Sigmoid colon (tissue), 4 donors: ENCODE measurements at regions not wholly inside any gene's neighbourhood (a gene's known extent, or its start where the extent isn't known, plus 50 kb on each side); places are given as distances from the start of the nearest gene placed in this dataset.

Experiments used
- CTCF ChIP-seq, 4 experiments: fragments of 450-650 bp in 3 of 4; fragments of 200-600 bp in 1 of 4; IDR thresholded peaks; one replicate each; pipeline ENCODE4 v1.5.1; 2016 to 2019; ENCODE audit warnings: antibody characterized with exemption in 4 of 4, mild to moderate bottlenecking in 3 of 4, moderate library complexity in 2 of 4
- POLR2AphosphoS5 ChIP-seq, 4 donors: sonication (generic); formaldehyde crosslinking; IDR thresholded peaks; one replicate each; pipeline ENCODE4 v1.6.1; 2017; ENCODE audit warnings: antibody characterized with exemption in 4 of 4

GRCh38 chr4:20464381-20464780 lies 212.7 kb downstream of the SLIT2 start:
- TF ChIP-seq CTCF (IDR thresholded peaks at IDR 0.05), result no peak
- no peak for TF ChIP-seq POLR2AphosphoS5 (IDR thresholded peaks at IDR 0.05)
